ENCODE measurements at regions not wholly inside any gene's neighbourhood (a gene's known extent, or its start where the extent isn't known, plus 50 kb on each side); places are given as distances from the start of the nearest gene placed in this dataset.

DNA sequence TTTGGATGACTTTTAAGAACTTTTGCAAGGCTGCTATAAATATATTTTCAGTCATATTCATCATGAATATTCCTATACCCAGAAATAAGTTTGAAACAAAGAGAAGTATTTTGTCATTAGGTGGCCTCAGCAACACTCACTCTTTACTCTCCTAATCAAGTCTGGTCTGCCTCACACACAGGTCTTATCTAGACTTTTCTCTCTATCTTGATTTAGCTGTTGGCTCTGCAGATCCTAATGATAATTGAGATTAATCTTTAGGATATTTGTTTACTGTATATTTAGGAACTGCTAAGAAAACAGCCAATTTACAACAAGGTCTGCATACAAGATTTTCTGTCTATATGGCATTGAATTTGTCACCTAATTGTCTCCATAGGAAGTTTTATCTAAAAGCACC lies 297.6 kb downstream of the PTEN start:
- no peak for TF ChIP-seq CTCF (IDR thresholded peaks at IDR 0.05)
- no peak for TF ChIP-seq POLR2A (IDR thresholded peaks at IDR 0.05)
- TF ChIP-seq POLR2AphosphoS5 (IDR thresholded peaks at IDR 0.05) = no peak
